Peyer's patch (tissue), 4 donors: ENCODE measurements at regions not wholly inside any gene's neighbourhood (a gene's known extent, or its start where the extent isn't known, plus 50 kb on each side); places are given as distances from the start of the nearest gene placed in this dataset.

Experiments
- CTCF ChIP-seq, 6 experiments: fragments of 450-650 bp in 4 of 6; fragments of 200-600 bp in 2 of 6; sonication (generic) in 1 of 6; IDR thresholded peaks; one replicate each; pipeline ENCODE4 v1.5.1; 2017 to 2019; ENCODE audit warnings: antibody characterized with exemption in 6 of 6, mild to moderate bottlenecking in 3 of 6, moderate library complexity in 1 of 6
- POLR2A ChIP-seq, 2 donors: fragments of 450-650 bp; IDR thresholded peaks; one replicate each; pipeline ENCODE4 v1.5.1; 2017; ENCODE audit warnings: antibody characterized with exemption in 2 of 2, mild to moderate bottlenecking in 2 of 2, moderate library complexity in 2 of 2

GRCh38 chr2:88892788-88893187 lies 201.3 kb downstream of the RPIA start:
- no peak for TF ChIP-seq CTCF (IDR thresholded peaks at IDR 0.05)
- no peak for TF ChIP-seq POLR2A (IDR thresholded peaks at IDR 0.05)
